ENCODE measurements at regions not wholly inside any gene's neighbourhood (a gene's known extent, or its start where the extent isn't known, plus 50 kb on each side); places are given as distances from the start of the nearest gene placed in this dataset.
"Not testable (repeated sequence)": the region's sequence is repeated elsewhere in the genome, so short reads cannot be mapped to it uniquely, and the experiment has no call there.

DNA sequence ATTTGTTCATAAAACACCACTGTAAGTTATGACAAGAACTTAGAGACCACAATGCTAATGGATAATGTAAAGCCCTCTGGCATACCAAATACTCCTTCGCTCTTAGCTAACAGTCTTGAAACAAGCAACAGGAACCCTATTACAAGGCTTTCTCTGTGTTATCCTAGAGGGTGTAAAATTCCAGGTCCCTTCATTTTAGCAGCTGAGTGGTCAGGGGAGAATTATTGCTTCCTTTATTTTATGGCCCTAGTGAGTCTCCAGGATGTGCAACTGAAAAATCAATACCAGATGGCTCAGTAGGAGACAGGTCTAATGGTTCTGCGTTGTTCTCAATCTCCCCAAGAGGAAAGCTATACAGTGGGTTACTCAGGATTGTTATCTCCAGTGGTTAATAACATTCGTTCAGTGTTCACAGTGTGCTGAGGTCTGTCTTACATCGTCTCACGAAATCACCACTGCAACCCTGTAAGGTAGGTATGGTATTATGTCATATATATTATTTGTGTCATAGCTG lies 172.7 kb upstream of the CNOT2 start:
- no peak for DNase-seq (ENCODE audit: low read depth)

DNA sequence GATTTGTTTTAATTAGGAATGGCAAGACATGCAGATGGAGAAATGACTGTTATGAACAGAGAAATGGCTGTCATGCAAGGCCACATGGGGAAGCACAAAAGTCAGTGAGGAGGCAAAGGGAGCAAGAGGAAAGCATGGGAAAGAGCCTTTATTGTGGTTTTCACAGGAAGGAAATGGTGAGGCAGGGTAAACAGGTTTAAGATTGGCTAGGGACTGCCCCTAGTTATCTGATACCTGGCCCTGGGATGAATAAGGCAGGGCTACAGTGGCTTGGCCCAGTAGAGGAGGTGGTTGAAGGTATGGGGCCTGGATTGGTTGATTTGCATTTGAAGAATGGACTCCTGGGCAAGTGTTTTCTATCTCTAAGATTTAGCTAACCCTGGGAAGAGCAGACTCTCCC lies 168.7 kb upstream of the CNOT2 start:
- no peak for DNase-seq (ENCODE audit: low read depth)

DNA sequence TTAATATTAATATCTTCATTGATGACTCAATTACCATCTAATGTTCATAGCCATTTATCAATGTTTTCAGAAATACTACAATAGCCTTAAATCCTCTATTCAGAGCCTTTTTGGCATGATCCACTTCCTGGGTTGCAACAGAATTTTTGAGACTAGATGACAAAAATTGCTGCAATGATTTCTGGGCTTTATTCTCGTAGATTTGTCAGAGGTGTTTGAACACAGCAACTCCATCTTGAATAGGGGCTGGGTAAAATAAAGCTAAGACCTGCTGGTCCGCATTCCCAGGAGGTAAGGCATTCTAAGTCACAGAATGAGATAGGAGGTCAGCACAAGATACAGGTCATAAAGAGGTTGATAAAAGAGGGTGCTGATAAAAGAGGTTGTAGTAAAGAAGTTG lies 165.8 kb upstream of the CNOT2 start:
- no peak for DNase-seq (ENCODE audit: low read depth)

DNA sequence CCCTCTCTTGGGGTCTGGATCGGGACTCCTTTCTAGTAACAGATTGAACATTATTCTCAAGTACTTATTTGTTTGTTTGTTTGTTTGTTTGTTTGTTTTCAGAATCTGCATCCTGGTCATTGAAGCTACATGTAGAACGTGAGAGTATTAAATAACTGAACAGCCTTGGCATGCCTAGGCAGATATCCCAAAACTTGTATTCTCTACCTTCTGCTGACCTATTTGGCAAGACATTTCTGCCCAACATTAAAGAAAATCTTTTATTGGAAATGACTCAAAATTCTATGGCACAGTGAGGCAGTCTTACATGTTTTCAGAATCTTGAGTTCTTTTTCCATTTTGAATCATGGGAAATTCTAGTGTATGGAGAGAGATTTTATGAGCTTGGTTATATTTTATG lies 165.1 kb upstream of the CNOT2 start:
- no peak for DNase-seq (ENCODE audit: low read depth)

DNA sequence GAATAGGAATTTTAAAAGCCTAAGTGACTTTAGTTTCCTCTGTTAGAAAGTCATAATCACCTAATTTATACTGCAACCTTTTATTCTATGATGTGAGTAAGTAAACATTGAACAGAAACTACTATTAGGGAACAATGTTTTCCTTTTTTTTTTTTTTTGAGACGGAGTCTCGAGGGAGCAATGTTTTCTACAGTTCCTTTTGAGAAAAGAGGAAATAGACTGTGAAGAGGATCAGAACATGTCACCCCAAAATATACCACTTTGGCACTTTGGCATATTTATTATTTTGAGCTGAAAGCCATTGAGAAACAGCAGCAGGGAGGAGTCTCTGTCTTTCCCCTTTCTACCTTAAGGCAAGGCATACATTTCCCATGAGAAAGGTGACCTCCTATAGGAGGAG lies 162.7 kb upstream of the CNOT2 start:
- no peak for DNase-seq (ENCODE audit: low read depth)

DNA sequence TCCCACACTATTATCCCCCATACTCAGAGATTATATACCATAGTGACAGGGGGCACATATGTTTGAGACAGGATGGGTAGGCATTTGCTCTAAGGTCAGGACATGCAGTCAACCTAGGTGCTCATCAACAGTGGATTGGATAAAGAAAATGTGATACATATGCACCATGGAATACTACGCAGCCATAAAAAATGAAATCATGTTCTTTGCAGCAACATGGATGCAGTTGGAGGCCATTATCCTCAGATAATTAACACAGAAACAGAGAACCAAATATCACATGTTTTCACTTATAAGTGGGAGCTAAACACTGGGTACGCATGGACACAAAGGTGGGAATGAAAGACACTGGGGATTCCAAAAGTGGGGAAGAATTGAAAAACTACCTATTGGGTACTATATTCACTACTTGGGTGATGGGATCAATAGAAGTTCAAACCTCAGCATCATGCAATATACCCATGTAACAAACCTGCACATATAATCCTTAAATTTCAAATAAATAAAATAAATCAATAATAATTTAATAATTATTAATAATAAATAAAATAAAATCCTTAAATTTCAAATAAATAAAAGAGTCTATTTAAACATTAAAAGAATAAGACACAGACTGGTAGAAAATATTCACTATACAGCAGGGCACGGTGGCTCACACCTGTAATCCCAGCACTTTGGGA lies 160.1 kb upstream of the CNOT2 start:
- DNase-seq (ENCODE audit: low read depth) = no peak

DNA sequence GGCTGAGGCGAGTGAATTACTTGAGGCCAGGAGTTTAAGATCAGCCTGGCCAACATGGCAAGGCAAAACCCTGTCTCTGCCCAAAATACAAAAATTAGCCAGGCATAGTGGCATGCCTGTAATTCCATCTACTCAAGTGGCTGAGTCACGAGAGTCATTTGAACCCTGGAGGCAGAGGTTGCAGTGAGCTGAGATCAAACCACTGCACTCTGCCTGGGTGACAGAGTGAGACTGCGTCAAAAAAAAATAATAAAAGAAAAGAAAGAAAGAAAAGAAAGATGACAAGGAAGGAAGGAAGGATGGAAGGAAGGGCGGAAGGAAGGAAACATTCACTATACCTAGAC lies 159.6 kb upstream of the CNOT2 start:
- no peak for DNase-seq (ENCODE audit: low read depth)

DNA sequence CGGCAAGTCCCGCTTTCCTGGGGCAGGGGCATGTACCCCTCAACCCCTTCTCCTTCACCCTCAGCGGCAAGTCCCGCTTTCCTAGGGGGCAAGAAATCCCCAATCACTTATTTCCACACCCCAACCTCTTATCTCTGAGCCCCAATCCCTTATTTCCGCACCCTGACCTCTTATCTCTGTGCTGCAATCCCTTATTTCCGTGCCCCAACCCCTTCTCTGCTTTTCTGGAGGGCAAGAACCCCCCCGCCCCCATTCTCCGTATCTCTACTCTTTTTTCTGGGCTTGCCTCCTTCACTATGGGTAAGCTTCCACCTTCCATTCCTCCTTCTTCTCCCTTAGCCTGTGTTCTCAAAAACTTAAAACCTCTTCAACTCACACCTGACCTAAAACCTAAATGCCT lies 156.9 kb upstream of the CNOT2 start:
- DNase-seq (ENCODE audit: low read depth) = not testable (repeated sequence)

DNA sequence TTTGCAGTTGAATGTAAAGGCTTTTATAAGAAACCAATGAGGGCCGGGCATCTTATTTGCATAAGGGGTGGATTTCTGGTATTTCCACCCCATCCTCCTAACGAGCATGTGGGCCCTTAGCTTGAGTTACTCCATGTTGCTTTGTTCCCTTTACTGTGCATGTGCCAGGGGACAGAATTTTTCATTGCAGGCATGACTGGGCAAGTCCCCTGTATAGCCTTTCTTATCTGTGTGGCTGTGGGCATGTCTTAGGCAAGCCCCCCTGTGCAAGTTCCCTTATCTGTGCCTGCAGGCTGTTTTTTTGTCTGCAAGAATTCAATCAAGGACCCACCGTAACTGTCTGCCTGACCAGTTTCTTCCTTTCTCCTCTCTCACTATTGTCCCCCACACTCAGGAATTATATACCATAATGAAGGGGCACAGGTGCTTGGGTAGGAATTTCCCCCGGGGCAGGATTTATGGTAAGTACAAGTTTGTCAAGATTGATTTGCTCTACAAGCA lies 152.2 kb upstream of the CNOT2 start:
- no peak for DNase-seq (ENCODE audit: low read depth)

DNA sequence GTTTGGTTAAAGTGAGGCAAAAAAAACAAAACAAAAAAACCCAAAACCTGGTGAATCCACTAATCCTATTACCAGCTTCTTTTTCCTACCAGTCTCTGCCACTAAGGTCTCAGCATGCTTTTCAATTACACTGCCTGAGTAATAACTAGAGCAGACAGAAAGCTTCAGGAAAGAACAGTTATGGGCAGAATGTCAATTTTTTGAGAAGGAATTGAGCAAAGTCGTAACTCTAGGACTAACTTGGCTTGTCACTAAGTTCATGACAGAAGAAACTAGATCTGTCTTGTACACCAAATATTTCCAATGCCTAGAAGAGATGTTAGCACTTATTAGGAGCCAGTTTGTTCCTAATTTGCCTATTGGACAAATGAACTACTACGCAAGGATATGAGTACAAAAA lies 148.8 kb upstream of the CNOT2 start:
- DNase-seq (ENCODE audit: low read depth) = no peak

DNA sequence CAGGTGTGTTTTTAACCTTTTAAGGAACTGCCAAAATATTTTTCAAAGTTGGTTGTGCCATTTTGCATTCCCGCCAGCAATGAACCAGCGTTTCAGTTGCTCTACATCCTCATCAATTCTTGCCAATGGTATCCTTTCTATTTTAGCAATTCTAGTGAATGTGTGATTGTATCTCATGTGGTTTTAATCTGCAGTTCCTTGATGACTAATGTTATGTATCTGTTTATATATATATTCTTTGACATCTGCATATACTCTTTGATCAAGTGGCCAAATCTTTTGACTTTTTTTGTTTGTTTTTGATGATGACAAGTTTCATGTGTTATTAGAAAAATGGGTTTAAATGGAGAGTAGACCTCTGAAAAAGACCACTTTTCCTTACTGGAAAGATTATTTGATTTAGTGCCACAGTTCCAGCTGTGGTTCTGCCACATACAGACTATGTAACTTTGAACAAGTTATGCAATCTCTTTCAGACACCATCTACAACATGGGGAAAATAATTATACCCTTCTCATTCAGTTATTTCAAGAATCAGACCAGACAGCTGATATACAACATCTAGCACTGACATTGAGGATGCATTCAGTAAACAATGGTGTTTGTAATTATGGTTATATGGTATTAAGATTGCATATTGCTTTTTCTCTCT lies 146.3 kb upstream of the CNOT2 start:
- DNase-seq (ENCODE audit: low read depth) = no peak

DNA sequence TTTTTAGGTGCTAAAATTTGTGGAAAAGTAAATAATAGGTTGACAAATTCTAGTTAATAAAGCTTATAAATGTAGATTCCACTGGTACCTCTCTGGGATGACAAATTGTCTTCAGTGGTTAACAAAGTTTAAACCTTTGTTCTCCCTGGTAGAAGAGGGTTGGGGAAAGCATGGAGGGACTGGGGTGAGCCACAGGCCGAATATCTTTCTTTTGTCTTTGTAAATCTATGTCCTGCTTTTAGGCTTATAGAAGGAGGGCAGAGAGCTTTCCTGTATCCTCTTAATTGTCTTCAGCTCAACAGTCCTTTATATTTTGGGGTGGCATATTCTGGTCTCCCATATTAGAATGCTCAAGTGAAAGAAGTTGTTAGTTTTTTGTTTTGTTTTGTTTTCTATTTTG lies 142.2 kb upstream of the CNOT2 start:
- DNase-seq (ENCODE audit: low read depth) = no peak

DNA sequence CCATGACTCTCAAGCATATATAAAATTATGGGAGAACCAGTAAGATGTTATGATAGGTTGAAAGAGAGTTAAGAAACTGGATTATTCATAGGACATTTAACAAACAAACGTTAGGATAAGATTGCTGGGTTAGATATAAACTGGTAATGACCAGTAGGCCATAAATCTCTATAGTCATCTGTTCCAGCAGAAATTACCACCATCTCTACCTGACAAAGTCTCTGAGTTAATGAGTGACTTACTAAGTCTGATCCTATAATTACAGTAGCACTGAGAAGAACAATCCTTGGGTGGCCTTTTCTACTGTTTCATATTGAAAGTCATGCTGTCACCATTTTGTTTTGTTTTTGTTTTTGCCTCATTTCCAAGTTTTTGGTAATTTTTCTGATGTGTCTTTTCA lies 136.9 kb upstream of the CNOT2 start:
- DNase-seq (ENCODE audit: low read depth) = peak; percentile 74

DNA sequence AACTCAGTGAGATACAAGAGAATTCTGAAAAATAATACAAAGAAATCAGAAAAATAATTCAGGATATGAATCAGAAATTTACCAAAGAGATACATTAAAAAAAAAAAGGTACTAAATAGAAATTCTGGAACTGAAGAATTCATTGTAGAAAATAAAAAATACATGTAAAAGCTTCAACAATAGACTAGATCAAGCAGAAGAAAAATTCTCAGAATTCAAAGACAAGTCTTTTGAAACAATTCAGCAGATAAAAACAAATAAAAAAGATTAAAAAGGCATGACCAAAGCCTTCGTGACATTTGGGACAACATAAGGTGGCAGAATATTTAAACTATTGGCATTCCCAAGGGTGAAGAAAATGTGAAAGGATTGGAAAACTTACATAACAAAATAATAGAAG lies 133.1 kb upstream of the CNOT2 start:
- no peak for DNase-seq (ENCODE audit: low read depth)

DNA sequence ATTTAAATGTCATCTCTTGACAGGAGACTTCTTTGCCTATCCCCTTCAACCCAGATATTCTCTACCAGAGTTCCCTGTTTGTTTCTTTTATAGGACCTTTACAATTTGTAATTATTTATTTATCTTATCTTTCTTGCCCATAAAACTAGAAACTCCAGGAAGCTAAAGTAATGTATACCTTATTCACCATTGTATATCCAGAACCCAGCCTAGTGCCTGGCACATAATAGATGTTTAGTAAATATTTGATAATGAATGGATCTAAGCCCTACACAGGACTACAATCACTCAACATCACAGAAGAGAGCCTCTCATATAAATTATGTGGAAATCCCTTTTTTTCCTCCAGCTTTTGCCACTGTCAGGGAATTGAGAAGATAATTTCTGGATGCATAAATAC lies 125.6 kb upstream of the CNOT2 start:
- no peak for DNase-seq (ENCODE audit: low read depth)

DNA sequence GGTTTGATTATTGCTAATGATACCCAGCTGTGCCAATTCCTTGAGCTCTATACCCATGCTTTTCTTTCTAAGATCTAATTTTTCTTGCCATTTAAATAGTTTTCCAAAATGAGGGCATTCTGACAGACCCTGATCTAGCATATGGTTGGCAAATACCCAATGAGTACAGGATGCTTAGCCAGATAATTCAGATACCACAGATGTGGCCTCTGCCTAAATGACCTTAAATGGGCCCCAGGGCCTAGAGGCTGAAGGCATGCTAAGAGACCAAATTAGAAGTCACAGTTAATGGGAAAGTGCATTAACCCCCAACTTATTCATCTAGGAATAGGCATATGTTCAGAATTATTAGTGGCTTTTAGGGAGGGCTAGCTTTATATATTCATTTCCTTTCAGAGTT lies 122.3 kb upstream of the CNOT2 start:
- DNase-seq (ENCODE audit: low read depth) = no peak

DNA sequence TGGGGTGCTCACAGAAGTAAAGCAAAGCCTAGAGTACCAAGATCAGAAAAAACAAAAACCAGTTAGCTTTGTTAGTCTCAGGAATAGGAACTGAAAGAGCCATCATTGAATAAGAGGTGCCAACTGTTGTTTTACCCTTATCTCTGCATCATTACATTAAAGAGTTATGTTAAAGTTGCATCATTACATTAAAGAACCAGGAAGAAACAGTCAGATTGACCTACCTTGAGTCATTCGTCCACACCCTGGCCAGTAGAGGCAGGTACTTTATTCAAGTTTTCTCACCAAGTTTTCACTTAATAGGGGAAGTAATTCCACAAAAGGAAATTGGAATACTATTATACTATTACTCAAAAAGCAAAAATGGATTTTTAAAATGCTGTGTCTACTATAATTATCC lies 121.7 kb upstream of the CNOT2 start:
- peak; percentile 25 for DNase-seq (ENCODE audit: low read depth)

DNA sequence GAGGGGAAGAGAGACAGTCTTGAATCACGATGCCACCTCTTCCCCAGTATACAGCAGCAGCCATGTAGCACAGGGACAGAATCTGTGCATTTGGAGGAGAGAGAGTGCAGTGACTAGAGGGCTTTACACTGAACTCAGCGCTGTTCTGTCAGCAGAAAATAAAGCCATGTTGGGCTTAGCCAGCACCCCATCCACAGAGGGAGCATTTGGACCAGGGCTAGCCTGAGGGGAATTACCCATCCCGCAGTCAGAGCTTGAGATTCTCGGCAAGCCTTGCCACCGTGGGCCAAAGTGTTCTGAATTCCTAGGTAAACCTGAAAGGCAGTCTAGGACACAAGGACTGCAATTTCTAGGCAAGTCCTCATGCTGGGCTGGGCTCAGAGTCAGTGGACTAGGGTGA lies 120.4 kb upstream of the CNOT2 start:
- DNase-seq (ENCODE audit: low read depth) = no peak

DNA sequence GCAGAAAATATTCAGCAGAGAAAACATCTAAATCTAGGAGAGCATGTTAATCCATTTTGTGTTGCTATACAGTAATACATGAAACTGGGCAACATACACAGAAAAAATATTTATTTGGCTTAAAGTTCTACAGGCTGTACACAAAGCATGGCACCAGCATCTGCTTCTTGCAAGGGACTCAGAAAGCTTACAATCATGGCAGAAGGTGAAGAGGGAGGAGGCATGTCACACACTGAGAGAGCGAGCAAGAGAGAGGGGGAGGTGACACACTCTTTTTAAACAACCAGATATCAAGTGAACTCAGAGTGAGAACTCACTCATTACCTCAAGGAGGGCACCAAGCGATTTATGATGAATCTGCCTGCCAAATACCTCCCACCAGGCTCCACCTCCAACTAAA lies 94.2 kb upstream of the CNOT2 start:
- DNase-seq (ENCODE audit: low read depth) = no peak

DNA sequence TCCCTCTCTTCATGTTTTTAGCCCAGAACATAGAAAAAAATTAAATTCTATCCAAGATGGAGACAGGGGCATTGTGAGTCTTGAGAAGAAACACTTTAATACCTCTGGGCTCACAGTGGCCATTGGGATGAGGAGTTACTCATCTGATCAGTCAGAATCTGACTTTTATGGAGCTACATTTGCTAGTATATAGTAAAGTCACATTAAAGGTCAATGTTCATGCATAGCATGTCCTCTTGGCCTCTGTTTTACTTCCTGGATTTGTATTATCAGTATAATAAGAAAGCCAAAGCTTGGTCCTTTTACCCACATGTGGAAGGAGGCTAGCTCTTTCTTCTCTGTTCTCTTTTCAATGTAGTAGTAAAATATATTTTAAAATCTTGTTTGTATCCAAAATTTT lies 93.6 kb upstream of the CNOT2 start:
- DNase-seq (ENCODE audit: low read depth) = no peak

DNA sequence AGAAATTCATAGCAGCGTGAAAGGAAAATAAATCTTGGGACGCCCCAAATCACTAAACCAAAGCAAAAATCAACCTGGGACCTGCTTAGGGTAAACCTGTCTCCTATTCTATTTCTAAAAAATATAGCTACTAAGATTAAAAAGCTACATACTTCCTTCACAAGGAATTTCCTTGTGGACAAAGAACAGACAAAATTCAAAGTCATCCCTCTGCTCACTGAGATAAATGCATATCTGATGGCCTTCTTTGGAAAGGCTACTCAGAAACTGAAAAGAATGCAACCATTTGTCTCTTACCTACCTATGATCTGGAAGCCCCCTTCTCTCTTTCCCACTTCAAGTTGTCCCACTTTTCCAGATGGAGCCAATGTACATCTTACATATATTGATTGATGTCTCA lies 93.0 kb upstream of the CNOT2 start:
- no peak for DNase-seq (ENCODE audit: low read depth)

DNA sequence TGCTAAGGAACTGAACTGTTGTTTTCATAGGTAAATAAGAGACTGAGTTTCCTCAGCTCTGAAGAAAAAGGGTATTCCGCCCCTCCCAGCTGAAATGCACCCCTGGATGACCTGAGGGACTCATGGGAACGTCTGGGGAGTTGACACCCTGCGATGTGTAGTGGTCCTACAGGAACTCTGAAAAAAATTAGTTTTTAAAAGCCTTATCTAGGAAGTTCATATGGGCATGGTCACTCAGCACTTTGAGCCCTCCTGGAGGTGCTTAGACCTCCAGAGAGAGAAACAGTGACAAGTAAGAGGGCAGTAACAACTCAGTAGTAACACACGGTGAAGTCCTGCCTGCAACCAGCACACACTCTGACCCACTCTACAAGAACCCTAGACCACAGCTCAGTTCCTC lies 91.2 kb upstream of the CNOT2 start:
- no peak for DNase-seq (ENCODE audit: low read depth)

DNA sequence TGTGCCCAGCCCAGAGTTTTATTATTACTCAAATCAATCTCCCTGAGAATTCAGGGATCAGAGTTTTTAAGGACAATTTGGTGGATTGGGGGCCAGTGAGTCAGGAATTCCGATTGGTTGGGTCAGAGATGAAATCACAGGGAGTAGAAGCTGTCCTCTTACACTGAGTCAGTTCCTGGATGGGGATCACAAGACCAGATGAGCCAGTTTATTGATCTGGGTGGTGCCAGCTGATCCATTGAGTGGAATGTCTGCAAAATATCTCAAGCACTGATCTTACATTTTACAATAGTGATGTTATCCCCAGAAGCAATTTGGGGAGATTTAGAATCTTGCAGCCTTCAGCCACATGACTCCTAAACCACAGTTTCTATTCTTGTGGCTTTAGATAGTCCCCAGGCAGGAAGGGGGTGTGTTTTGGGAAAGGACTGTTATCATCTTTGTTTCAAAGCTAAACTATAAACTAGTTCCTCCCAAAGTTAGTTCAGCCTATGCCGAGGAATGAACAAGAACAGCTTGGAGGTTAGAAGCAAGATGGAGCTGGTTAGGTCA lies 89.1 kb upstream of the CNOT2 start:
- no peak for DNase-seq (ENCODE audit: low read depth)
